Fibroblast of upper back skin (primary cell): ENCODE measurements at regions not wholly inside any gene's neighbourhood (a gene's known extent, or its start where the extent isn't known, plus 50 kb on each side); places are given as distances from the start of the nearest gene placed in this dataset.
A peak's percentile ranks its signal among the peaks of the same experiment; 100 is the strongest.

Experiments used
- DNase-seq: peaks from one replicate; pipeline ENCODE4 v3.0.0-alpha.2; 2013

DNA sequence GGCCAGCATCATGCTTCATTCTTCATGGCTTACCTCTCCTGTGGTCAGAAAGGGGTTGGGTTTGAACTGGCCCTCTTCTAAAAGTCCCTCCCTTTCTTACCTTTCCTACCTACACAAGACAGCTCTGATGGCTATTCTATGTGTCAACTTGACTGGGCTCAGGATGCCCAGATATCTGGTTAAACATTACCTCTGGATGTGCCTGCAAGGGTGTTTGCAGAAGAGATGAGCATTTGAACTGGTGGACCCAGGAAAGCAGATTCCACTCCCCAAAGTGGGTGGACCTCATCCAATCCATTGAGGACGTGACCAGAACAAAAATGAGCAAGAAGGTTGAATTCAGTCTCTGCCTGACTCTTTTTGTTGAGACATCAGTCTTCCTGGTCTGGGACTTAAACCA lies 79.0 kb upstream of the TCF7L2 start:
- DNase-seq: no peak

DNA sequence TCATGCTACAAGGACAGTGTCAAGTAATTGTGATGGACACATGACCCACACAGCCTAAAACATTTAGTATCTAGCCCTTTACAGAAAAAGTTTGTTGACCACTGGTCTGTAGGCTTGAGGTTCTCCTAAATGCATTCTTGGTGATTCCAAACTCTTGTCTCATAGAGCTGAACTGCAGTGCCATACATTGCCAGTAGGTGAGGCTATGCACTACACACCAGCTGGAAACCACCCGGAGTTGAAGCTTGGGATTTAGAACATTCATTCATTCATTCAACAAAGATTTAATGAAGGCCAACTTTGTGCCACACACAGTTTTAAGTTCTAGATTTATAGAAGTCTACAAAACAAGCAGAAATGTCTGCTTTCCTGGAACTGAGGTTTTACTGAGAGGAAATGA lies 77.3 kb upstream of the TCF7L2 start:
- DNase-seq: no peak

DNA sequence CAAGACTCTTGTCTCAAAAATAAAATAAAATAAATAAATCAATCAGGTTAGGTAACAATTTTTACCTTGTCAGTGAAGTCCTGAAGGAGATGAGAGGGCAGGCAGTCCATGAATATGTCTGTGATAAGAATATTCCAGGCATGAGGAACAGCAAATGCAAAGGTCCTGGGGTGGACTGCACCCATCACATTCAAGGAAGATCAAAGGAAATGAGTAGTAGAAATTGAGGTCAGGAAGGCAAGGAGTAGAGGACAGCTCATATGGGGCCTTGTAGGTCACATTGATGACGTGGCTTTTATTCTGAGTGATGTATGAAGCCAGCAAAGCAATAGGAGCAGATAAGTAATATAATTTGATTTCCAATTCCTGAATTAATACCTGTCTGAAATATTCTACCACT lies 76.5 kb upstream of the TCF7L2 start:
- no peak for DNase-seq

DNA sequence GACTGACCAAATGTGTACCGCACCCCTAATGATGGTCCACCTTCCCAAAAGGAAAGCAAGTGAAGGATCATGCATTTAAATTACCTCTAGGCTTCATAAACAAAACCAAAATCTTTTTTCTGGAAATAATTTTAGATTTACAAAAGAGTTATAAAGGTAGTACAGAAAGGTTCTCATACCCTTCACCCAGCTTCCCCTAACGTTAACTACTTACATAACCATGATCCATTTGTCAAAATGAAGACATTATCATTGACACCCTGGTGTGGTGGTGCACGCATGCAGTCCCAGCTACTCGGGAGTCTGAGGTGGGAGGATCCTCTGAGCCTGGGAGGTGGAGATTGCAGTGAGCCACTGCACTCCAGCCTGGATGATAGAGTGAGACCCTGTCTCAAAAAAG lies 75.1 kb upstream of the TCF7L2 start:
- DNase-seq: no peak

DNA sequence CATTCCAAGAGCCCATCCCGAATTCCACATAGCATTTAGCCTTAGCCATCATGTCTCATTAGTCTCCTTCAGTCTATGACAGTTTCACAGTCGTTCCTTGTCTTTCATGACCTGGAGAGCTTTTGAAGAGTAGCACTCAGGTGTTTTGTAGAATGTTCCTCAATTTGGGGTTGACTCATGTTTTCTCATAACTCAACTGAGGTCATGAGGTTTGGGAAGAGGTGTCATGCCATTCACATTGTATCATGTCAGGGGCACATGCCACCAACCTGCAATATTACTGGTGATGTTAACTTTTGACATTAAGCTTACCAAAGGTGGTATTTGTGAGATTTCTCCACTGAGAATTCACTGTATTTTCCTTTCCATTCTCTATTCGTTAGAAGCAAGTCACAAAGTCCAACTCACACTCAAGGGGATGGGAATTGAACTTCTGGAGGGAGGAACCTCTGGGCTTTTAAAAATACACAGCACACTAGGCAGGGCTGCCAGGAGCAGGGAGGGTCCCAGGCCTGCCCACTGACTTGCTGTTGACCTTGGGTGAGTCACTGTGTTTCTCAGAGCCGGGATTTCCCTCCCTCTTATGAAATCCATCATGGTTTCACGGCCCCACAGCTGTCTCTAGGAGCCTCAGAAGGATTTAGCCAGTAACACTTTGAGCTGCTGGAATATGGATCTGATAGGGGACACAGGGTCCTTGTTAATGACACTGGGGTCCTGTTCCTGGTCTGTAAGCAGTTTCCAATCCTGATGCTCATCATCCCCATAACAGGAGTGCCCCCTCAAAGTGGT lies 74.4 kb upstream of the TCF7L2 start:
- peak; percentile 36 for DNase-seq

DNA sequence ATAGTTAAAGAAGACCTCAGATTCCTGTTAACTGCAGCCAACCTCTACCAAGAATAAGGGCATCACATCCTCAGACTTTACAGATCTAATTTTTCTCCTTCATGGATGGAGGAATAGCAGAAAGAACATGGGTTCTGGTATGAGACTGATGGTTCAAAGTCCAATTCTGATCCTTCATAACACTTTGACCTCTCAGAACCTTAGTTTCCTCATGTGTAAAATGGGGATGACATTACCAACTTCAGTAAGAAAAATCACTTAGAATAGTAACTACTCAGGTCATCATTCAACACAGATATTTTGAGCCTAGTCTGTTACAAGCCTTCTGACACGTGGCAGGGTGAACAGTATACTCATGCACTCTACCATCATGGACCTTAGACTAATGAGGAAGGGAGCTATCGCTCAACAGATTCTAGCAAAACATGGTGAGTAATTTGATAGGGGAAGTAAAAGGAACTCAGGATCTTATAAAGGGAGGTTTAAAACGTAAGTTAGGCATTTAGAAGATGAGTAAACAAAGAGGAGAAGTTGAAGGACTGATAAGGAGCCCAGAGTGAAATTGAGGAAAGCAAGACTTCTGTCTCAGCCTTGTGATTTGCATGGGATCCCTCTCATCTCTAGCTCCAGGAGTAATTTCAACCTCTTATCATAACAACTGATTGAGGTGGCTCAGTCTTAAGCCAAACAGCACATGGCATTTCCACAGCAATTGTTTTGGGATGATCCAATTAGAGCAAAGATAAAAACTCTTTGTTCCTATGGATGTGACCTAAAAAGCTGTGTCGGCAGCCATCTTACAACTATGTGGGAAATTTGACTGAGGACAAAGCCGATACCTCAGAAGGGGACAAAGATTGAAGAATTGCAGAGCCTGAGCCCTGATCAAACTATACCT lies 69.2 kb upstream of the TCF7L2 start:
- no peak for DNase-seq

DNA sequence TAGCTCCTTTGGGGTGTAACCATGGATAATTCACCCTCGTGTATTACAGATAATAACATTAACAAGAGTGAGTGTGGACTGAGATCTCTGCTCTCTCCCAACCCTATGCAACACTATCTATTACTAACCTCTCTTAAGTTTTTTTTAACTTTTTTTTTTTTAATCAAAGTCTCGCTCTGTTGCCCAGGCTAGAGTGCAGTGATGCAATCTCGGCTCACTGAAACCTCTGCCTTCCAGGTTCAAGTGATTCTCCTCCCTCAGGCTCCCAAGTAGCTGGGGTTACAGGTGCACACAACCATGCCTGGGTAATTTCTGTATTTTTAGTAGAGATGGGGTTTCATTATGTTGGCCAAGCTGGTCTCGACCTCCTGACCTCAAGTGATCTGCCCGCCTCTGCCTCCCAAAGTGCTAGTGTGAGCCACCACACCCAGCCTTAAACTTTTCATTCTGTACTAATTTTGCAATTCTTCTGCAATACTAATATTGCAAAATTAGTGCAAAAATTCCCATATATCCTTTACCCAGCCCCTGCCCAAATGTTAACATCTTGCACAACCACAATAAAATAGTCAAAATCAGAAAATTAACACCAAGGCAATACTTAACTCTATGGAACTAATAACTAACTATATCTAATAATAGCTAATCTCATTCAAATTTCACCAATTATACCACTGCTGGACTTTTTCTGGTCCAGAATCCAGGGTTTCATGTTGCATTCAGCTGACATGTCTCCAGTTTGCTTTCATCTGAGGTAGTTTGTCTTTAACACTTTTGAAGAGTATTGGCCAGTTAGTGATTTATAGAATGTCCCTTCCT lies 66.5 kb upstream of the TCF7L2 start:
- no peak for DNase-seq

DNA sequence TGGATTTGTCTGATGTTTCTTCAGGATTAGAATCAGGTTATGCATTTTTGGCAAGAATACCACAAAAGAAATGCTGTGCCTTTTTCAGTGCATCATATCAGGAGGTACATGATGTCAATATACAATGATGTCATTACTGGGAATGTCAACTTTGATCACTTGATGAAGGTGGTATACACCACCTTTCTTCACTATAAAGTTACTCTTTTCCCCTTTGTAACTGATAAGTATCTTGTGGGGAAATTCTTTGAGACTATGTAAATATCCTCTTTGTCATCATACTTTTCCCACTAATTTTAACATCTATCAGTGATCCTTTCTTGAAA lies 65.9 kb upstream of the TCF7L2 start:
- DNase-seq: no peak

DNA sequence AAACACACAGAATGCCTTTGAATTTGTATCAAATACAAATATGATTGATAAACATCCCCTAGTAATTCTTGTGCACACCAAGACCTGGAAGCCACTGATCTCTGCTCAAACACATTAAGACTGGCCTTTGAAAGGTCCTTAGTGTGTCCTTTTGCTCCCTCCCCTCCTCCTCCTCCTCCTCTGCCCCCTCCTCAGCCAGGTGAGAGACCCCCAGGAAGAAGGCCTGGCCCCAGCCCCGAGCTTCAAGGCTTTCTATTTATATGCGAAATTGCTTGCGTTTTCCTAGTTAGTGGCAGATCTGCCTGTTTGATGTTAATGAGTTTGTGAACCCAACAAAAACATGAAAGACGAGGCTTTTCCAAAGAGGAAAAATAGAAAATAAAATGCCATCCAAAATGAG lies 63.6 kb upstream of the TCF7L2 start:
- no peak for DNase-seq

DNA sequence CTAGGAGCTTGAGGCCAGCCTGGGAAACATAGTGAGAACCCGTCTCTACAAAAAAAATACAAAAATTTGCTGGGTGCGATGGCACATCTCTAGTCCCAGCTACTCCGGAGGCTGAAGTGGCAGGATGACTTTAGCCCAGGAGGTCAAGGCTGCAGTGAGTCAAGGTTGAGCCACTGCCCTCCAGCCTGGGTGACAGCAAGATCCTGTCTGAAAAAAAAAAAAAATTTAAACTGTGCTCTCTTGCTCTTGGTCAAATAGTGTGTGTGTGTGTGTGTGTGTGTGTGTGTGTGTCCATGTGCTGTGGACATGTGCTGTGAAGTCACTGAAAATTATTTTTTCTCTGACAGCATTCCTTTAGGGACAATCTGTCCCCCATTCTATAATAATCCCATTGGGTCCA lies 62.1 kb upstream of the TCF7L2 start:
- no peak for DNase-seq

DNA sequence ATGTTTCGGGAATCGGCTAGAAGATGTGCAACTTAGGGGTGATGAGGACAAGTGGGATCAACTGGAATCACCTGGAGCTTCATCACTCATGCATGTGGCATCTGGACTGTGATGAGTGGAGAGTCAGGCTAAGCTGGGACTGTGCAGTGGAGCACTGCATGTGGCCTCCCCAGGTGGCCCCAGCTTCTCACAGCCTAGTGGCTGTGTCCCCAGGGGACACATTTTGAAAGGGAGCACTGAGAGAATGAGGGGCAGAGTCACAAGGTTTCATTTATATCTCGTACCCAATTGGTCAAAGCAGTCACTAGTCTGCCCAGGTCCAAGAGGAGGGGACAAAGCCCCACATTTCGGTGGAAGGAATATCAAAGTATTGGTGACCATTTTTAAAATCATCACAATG lies 54.8 kb upstream of the TCF7L2 start:
- DNase-seq: no peak

DNA sequence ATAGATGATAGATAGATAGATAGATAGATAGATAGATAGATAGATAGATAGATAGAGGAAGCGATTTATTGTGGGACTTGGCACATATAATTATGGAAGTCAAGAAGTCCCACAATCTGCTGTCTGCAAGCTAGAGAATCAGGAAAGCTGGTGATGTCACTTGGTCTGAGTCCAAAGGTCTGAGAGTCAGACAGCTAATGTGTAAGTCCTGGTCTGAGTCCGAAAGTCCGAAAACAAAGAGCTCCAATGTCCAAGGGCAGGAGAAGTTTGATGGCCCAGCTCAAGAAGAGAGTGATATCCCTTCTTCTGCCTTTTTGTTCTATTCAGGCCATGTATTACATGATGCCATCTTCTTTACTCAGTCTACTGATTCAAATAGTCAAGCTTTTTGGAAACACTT lies 53.8 kb upstream of the TCF7L2 start:
- no peak for DNase-seq

DNA sequence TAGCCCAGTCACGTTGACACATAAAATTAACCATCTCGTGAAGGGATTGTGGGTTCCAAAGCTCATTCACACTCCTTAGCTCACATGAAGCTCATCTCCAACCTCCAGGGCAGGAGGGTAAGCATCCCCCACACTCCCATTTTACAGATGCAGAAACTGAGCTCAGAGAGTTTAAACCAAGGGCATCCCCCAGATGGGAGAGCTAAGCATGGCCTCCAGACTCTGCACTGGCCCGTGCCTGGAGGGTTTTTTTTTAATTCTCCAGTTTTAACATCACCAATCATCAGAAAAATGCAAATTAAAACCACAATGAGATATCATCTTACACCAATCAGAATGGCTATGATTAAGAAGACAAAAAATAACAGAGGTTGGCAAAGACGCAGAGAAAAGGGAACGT lies 53.3 kb upstream of the TCF7L2 start:
- DNase-seq: no peak

DNA sequence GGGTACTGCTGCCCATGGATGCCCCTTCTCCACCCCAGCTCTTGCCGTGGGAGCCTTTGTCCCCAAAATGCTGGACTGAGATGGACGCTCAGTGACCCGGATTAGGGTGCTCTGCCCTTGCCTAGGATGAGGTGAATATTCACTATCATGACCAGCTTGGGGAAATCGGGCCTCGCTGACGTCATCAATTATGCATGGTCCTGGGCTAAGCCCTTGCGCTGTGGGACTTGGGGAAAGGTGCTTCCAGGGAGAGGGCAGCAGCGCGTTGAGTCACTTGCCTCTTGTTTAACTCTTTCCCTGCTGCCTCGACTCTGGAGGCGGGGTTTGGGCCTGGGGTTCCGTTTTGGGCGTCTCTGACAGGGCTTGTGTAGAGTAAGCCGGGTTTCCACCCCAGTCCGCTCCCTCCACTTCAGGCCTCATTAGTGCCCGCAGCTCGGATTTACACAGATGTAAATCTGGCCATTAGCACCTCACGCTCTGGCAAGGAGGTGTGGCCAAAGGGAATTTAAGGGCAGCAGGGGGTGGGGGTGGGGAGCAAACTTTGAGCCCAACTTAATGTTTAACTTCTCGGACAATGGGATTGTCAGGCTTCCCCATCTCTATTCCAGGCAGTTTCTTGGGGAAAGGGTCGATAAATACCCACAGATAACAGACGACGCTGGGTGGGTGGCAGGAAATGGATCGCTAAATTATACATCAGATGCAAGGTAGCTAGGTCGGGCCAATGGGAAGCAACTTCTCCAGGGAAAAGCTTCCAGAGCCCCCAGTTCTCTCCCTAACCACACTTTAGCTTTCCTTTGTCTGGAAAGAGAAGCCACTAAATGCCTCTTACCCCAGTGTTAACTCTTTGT lies 51.3 kb upstream of the TCF7L2 start:
- peak; percentile 66 for DNase-seq

DNA sequence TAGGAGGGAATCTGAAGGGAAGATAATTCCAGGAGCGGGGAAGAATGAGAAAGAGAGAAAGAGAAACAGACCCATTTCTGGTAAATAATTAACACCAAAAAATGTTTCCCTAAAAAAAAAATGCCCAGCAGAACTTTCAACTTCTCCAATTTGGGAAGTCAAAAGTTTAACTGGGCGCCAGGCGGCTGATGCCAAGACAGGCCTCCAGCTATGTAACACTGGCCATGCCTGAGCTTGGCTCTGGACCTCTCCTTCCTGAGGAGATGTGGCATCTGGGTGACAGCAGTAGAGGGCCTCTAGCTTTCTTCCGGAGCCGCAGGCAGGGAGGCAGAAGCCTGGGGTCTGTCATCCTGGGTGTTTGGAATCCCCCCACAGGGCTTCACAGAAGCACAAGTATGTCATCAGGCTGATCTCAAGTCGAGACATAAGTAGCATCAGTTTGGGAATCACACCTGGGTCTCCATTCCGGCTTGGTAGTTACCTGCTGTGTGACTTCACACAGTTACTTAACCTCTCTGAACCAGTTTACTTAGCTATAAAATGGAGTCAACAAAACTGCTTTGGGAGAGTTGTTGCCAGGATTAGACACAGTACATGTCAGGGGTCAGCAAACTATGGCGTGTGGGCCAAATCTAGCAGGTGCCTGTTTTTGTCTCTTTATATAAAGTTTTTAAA lies 50.5 kb upstream of the TCF7L2 start:
- no peak for DNase-seq
